GM12878 (cell line): ENCODE measurements at regions not wholly inside any gene's neighbourhood (a gene's known extent, or its start where the extent isn't known, plus 50 kb on each side); places are given as distances from the start of the nearest gene placed in this dataset.

ENCODE experiments used
- ATAC-seq: fragments of 200-7000 bp; cut with Tn5 transposase; 3 replicates; pipeline ENCODE4 v1.9.1; 2020; ENCODE audit warnings: mild to moderate bottlenecking, moderate library complexity
- BruUV-seq: library from RNA; stranded (reverse); fragments of 400-500 nt; replicated peaks from 2 replicates; lab custom pipeline; 2021; lab: Mats Ljungman, UMichigan
- CTCF ChIA-PET: fragments of 300-600 bp; sonication (Branson Sonifier 250); formaldehyde crosslinking; extraction: SDS; loops from one replicate; lab custom pipeline; 2021; ENCODE audit warnings: inconsistent platforms; lab: Yijun Ruan, JAX
- POLR2A ChIA-PET: fragments of 350-600 bp; formaldehyde crosslinking; extraction: SDS; loops from one replicate; lab custom pipeline; 2021; ENCODE audit warnings: inconsistent platforms; lab: Charles Lee
- RAD21 ChIA-PET: fragments of 300-600 bp; sonication (Branson Sonifier 250); formaldehyde crosslinking; loops from one replicate; lab custom pipeline; 2023; ENCODE audit warnings: antibody characterized with exemption; ENCODE audit not compliant: unreplicated experiment; lab: Charles Lee
- SMC1A ChIA-PET: fragments of 300-600 bp; sonication (Branson Sonifier 250); formaldehyde crosslinking; loops from one replicate; lab custom pipeline; 2023; ENCODE audit not compliant: unreplicated experiment, uncharacterized antibody; lab: Charles Lee
- DNase-seq: peaks from one replicate; pipeline ENCODE4 v3.0.0-alpha.2; 2011; ENCODE audit warnings: low read depth, low spot score
- FAIRE-seq: peaks from 3 replicates; lab custom pipeline; 2011; peaks lifted over from hg19 to GRCh38; lab: Jason Lieb, UNC
- H2AFZ ChIP-seq: 2 replicates; pipeline ENCODE4 v1.6.0; 2011; ENCODE audit warnings: low read depth, low read length, control low read depth; ENCODE audit not compliant: control insufficient read depth
- H3K27ac ChIP-seq: 2 replicates; pipeline ENCODE4 v1.5.1; 2011; ENCODE audit warnings: control low read depth; ENCODE audit not compliant: control insufficient read depth, insufficient read depth
- H3K27me3 ChIP-seq, 2 experiments: replicated peaks in 1 of 2; 2 replicates each; pipeline versions ENCODE4 v1.6.0 to v1.6.1; 2011; ENCODE audit warnings: low read length in 1 of 2; ENCODE audit not compliant: control insufficient read depth in 2 of 2, insufficient read depth in 2 of 2
- H3K36me3 ChIP-seq, 2 experiments: 2 replicates each; pipeline ENCODE4 v1.5.1; 2011; ENCODE audit warnings: low read length in 1 of 2; ENCODE audit not compliant: control insufficient read depth in 2 of 2, insufficient read depth in 2 of 2
- H3K4me1 ChIP-seq: 2 replicates; pipeline ENCODE4 v1.6.1; 2011; ENCODE audit warnings: mild to moderate bottlenecking, low read length, moderate library complexity, mixed read lengths; ENCODE audit not compliant: control insufficient read depth, insufficient read depth
- H3K4me2 ChIP-seq: 2 replicates; pipeline ENCODE4 v1.6.0; 2011; ENCODE audit warnings: control low read depth; ENCODE audit not compliant: control insufficient read depth, insufficient read depth
- H3K4me3 ChIP-seq: fragments of 200-600 bp; sonication (generic); 2 replicates; pipeline ENCODE4 v1.5.1; 2016
- H3K79me2 ChIP-seq: 2 replicates; pipeline ENCODE4 v1.6.0; 2011; ENCODE audit warnings: low read length; ENCODE audit not compliant: control insufficient read depth, insufficient read depth
- H3K9ac ChIP-seq: 2 replicates; pipeline ENCODE4 v1.8.0; 2011; ENCODE audit warnings: low read length, control low read depth, mixed read lengths; ENCODE audit not compliant: control insufficient read depth, insufficient read depth
- H3K9me3 ChIP-seq: replicated peaks from 3 replicates; pipeline ENCODE4 v1.5.1; 2011; ENCODE audit warnings: mild to moderate bottlenecking, low read length; ENCODE audit not compliant: control insufficient read depth, insufficient read depth
- H4K20me1 ChIP-seq: 2 replicates; pipeline ENCODE4 v1.6.0; 2011; ENCODE audit not compliant: control insufficient read depth, insufficient read depth
- BMI1 ChIP-seq: fragments of 450-650 bp; IDR thresholded peaks from 2 replicates; pipeline ENCODE4 v1.6.1; 2016; ENCODE audit warnings: mild to moderate bottlenecking, moderate library complexity, borderline replicate concordance
- BRCA1 ChIP-seq: IDR thresholded peaks from 2 replicates; pipeline ENCODE4 v1.6.1; 2011; ENCODE audit warnings: low read depth, low read length, improper control_type of control experiment
- CHD4 ChIP-seq: fragments of 200-600 bp; sonication (generic); IDR thresholded peaks from 2 replicates; pipeline ENCODE4 v1.6.1; 2016; ENCODE audit warnings: mild to moderate bottlenecking
- EED ChIP-seq: sonication (generic); IDR thresholded peaks from 2 replicates; pipeline ENCODE4 v1.6.1; 2016; ENCODE audit warnings: antibody characterized with exemption, low read depth
- EP300 ChIP-seq, 2 experiments: fragments of 150-350 bp in 1 of 2; IDR thresholded peaks; 2 replicates each; pipeline ENCODE4 v1.6.1; 2011 to 2012; ENCODE audit warnings: low read depth in 2 of 2, low read length in 2 of 2, borderline replicate concordance in 1 of 2, improper control_type of control experiment in 1 of 2, inconsistent platforms in 1 of 2; ENCODE audit not compliant: control insufficient read depth in 1 of 2
- HCFC1 ChIP-seq: fragments of 150-350 bp; IDR thresholded peaks from 2 replicates; pipeline ENCODE4 v1.6.1; 2014; ENCODE audit warnings: low read length
- NFXL1 ChIP-seq: fragments of 450-650 bp; IDR thresholded peaks from 2 replicates; pipeline ENCODE4 v1.6.1; 2017; ENCODE audit warnings: antibody characterized with exemption, mild to moderate bottlenecking, borderline replicate concordance
- NFYB ChIP-seq: IDR thresholded peaks from 2 replicates; pipeline ENCODE4 v1.6.1; 2011; ENCODE audit warnings: low read depth, mild to moderate bottlenecking, low read length, improper control_type of control experiment, moderate library complexity; ENCODE audit not compliant: insufficient read depth
- POU2F2 ChIP-seq: IDR thresholded peaks from 3 replicates; pipeline ENCODE4 v1.6.1; 2011; ENCODE audit warnings: low read depth, mild to moderate bottlenecking, low read length, borderline replicate concordance
- RELA ChIP-seq: fragments of 450-650 bp; IDR thresholded peaks from 2 replicates; pipeline ENCODE4 v1.8.0; 2014; ENCODE audit warnings: borderline replicate concordance; ENCODE audit not compliant: partially characterized antibody
- SIN3A ChIP-seq: IDR thresholded peaks from 2 replicates; pipeline ENCODE4 v1.6.1; 2012; ENCODE audit warnings: low read depth, low read length, improper control_type of control experiment
- STAT3 ChIP-seq: IDR thresholded peaks from 2 replicates; pipeline ENCODE4 v1.6.1; 2011; ENCODE audit warnings: low read depth, low read length, improper control_type of control experiment
- SUPT20H ChIP-seq: IDR thresholded peaks from 2 replicates; pipeline ENCODE4 v1.6.1; 2011; ENCODE audit warnings: low read depth, mild to moderate bottlenecking, low read length, moderate library complexity, borderline replicate concordance; ENCODE audit not compliant: control insufficient read depth
- TAF1 ChIP-seq: IDR thresholded peaks from 2 replicates; pipeline ENCODE4 v1.6.1; 2011; ENCODE audit warnings: mild to moderate bottlenecking, low read depth, low read length, borderline replicate concordance
- ZNF622 ChIP-seq: fragments of 450-650 bp; IDR thresholded peaks from 2 replicates; pipeline ENCODE4 v1.6.1; 2017; ENCODE audit warnings: mild to moderate bottlenecking, inconsistent platforms
- ZZZ3 ChIP-seq: IDR thresholded peaks from 2 replicates; pipeline ENCODE4 v1.6.1; 2011; ENCODE audit warnings: low read depth; ENCODE audit not compliant: control insufficient read depth, insufficient read length
- WGBS: methylation state at CpG from one replicate; pipeline ENCODE4 v1.1.6; 2016; ENCODE audit warnings: low lambda C conversion rate; ENCODE audit not compliant: insufficient replicate concordance, insufficient coverage; ENCODE audit errors: missing lambda C conversion rate; 5-methylcytosine and 5-hydroxymethylcytosine counted together
- in situ Hi-C: fragments of 300-500 bp; cut with MboI; formaldehyde crosslinking; loops from 9 replicates; pipeline ENCODE4 v1.14.3; 2018; ENCODE audit warnings: mixed read lengths
- intact Hi-C: fragments of 100-400 bp; cut with micrococcal nuclease; formaldehyde crosslinking; loops from one replicate; pipeline ENCODE4 v1.14.2; 2022; ENCODE audit not compliant: unreplicated experiment
- TF ChIP-seq, protein P1 (sequence below): fragments of 450-650 bp; IDR thresholded peaks from 2 replicates; pipeline ENCODE4 v1.6.1; 2016; ENCODE audit warnings: mild to moderate bottlenecking
- TF ChIP-seq, protein P2 (sequence below): IDR thresholded peaks from 2 replicates; pipeline ENCODE4 v1.6.1; 2012; ENCODE audit warnings: low read length, inconsistent platforms
- TF ChIP-seq, protein P3 (sequence below): fragments of 450-650 bp; IDR thresholded peaks from 2 replicates; pipeline ENCODE4 v1.6.1; 2014; ENCODE audit warnings: mild to moderate bottlenecking

DNA sequence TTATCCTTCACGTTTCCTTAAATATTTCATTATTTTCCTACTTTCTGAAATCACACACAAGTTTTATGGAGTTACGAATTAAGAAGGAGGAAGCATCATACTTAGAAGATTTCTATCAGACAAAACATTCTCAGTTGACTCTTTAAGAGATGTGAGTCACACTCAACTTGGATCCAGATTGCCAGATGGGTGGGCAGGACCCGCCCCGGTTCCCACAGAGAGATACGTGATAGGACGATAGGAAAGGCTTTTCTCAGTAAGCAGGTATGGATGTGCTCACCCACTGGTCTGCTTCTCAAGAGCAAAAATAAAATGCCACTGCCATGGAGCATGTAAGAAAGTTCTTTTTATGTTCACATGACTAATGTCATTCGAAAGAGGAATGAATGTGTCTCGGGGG is 392.6 kb downstream of the MRPL39 start (continued):
- TF ChIP-seq, protein P1, sequence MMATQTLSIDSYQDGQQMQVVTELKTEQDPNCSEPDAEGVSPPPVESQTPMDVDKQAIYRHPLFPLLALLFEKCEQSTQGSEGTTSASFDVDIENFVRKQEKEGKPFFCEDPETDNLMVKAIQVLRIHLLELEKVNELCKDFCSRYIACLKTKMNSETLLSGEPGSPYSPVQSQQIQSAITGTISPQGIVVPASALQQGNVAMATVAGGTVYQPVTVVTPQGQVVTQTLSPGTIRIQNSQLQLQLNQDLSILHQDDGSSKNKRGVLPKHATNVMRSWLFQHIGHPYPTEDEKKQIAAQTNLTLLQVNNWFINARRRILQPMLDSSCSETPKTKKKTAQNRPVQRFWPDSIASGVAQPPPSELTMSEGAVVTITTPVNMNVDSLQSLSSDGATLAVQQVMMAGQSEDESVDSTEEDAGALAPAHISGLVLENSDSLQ = no peak
- TF ChIP-seq, all 136 proteins: peak for 0

DNA sequence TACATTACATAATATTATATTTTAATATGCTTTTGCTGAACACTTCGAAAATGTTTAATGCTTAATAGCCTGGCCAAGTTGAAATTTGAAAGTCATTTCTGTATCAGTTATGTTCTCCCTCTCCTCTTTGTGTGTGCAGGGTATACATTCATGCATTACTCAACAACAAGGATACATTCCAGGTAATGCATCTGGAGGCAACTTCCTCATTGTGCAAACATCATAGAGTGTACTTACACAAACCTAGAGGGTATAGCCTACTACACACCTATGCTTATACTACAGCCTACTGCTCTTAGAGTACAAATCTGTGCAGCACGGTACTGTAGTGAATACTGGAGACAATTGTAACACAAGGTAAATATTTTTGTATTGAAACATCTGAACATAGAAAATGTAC is 407.3 kb downstream of the MRPL39 start:
- no TSS peak for BruUV-seq
- ChIA-PET POLR2A (no interaction called here), CTCF (no interaction called here), SMC1A (no interaction called here), RAD21 (no interaction called here)
- Histone ChIP-seq H3K79me2 (no peaks in the 10 kb centered on the region), H3K27me3 (no peaks in the 10 kb centered on the region), H3K9ac (no peak overlapping the region), H4K20me1 (no peaks in the 10 kb centered on the region), H3K4me2 (no peak overlapping the region), H3K27ac (no peak overlapping the region), H3K4me3 (no peak overlapping the region), H2AFZ (no peak overlapping the region), H3K4me1 (no peaks in the 10 kb centered on the region), H3K36me3 (no peaks in the 10 kb centered on the region), H3K9me3 (no peaks in the 10 kb centered on the region; the same call in 2 of the 3 replicates)
- FAIRE-seq (no peak), DNase-seq (no peak), ATAC-seq (no peak)
- in situ Hi-C loops = no loop called here
- intact Hi-C loops = no loop called here
- 62% methylated on average over 2 of the region's 2 CpGs for WGBS
- TF ChIP-seq, protein P2, sequence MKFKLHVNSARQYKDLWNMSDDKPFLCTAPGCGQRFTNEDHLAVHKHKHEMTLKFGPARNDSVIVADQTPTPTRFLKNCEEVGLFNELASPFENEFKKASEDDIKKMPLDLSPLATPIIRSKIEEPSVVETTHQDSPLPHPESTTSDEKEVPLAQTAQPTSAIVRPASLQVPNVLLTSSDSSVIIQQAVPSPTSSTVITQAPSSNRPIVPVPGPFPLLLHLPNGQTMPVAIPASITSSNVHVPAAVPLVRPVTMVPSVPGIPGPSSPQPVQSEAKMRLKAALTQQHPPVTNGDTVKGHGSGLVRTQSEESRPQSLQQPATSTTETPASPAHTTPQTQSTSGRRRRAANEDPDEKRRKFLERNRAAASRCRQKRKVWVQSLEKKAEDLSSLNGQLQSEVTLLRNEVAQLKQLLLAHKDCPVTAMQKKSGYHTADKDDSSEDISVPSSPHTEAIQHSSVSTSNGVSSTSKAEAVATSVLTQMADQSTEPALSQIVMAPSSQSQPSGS = no peak
- TF ChIP-seq ZZZ3 (no peak), BRCA1 (no peak), EED (no peak), ZNF622 (no peak), SUPT20H (no peak), STAT3 (no peak), EP300 (IDR thresholded peaks at IDR 0.05; ENCODE audit: borderline replicate concordance in 1 of 2, control insufficient read depth in 1 of 2, low read depth in 2 of 2, low read length in 2 of 2) (no peak), RELA (no peak), NFYB (no peak), NFXL1 (no peak), POU2F2 (no peak), TAF1 (no peak), BMI1 (no peak), SIN3A (no peak), CHD4 (no peak), HCFC1 (no peak)
- TF ChIP-seq, protein P3, sequence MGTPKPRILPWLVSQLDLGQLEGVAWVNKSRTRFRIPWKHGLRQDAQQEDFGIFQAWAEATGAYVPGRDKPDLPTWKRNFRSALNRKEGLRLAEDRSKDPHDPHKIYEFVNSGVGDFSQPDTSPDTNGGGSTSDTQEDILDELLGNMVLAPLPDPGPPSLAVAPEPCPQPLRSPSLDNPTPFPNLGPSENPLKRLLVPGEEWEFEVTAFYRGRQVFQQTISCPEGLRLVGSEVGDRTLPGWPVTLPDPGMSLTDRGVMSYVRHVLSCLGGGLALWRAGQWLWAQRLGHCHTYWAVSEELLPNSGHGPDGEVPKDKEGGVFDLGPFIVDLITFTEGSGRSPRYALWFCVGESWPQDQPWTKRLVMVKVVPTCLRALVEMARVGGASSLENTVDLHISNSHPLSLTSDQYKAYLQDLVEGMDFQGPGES = no peak
